GM12891 (cell line): ENCODE measurements at regions not wholly inside any gene's neighbourhood (a gene's known extent, or its start where the extent isn't known, plus 50 kb on each side); places are given as distances from the start of the nearest gene placed in this dataset.

Experiments
- PAX5 ChIP-seq: IDR thresholded peaks from 2 replicates; pipeline ENCODE4 v1.6.1; 2011; ENCODE audit warnings: low read length, moderate library complexity, mild to moderate bottlenecking; ENCODE audit not compliant: insufficient read depth, severe bottlenecking
- POLR2A ChIP-seq: IDR thresholded peaks from 2 replicates; pipeline ENCODE4 v1.6.1; 2011; ENCODE audit warnings: low read depth, low read length, control low read depth
- POLR2AphosphoS5 ChIP-seq: IDR thresholded peaks from 2 replicates; pipeline ENCODE4 v1.6.1; 2011; ENCODE audit warnings: low read depth, low read length, control low read depth
- POU2F2 ChIP-seq: IDR thresholded peaks from 2 replicates; pipeline ENCODE4 v1.6.1; 2011; ENCODE audit warnings: low read depth, mild to moderate bottlenecking, control low read depth, low read length, moderate library complexity
- SPI1 ChIP-seq: IDR thresholded peaks from 2 replicates; pipeline ENCODE4 v1.6.1; 2011; ENCODE audit warnings: low read depth, low read length, control low read depth
- TAF1 ChIP-seq: IDR thresholded peaks from 2 replicates; pipeline ENCODE4 v1.6.1; 2011; ENCODE audit warnings: low read depth, low read length, control low read depth

- TF ChIP-seq POLR2AphosphoS5: no peak
- no peak for TF ChIP-seq POLR2A
- TF ChIP-seq TAF1: no peak
- no peak for TF ChIP-seq SPI1
- TF ChIP-seq POU2F2: no peak
- TF ChIP-seq PAX5: no peak
Measured at GRCh38 chr5:5649641-5650040, 227.2 kb downstream of the ICE1 start.
